Upper lobe of right lung (tissue), 1 donor: ENCODE measurements at regions not wholly inside any gene's neighbourhood (a gene's known extent, or its start where the extent isn't known, plus 50 kb on each side); places are given as distances from the start of the nearest gene placed in this dataset.
"Not testable (repeated sequence)": the region's sequence is repeated elsewhere in the genome, so short reads cannot be mapped to it uniquely, and the experiment has no call there.

Source experiments
- ATAC-seq: fragments of 200-7000 bp; cut with Tn5 transposase; one replicate; pipeline ENCODE4 v1.9.1; 2020; ENCODE audit warnings: mild to moderate bottlenecking, moderate library complexity
- DNase-seq: peaks from one replicate; pipeline ENCODE4 v3.0.0-alpha.2; 2020
- H3K27ac ChIP-seq: fragments of 200-600 bp; one replicate; pipeline ENCODE4 v1.8.0; 2022
- H3K27me3 ChIP-seq: fragments of 200-600 bp; one replicate; pipeline ENCODE4 v1.8.0; 2022; ENCODE audit warnings: mild to moderate bottlenecking
- H3K36me3 ChIP-seq: fragments of 200-600 bp; one replicate; pipeline ENCODE4 v1.8.0; 2022
- H3K4me1 ChIP-seq: fragments of 200-600 bp; one replicate; pipeline ENCODE4 v1.8.0; 2022
- H3K4me3 ChIP-seq: fragments of 200-600 bp; one replicate; pipeline ENCODE4 v1.8.0; 2022; ENCODE audit warnings: mild to moderate bottlenecking
- H3K9me3 ChIP-seq: fragments of 200-600 bp; one replicate; pipeline ENCODE4 v1.8.0; 2022
- CTCF ChIP-seq: fragments of 200-600 bp; IDR thresholded peaks from one replicate; pipeline ENCODE4 v1.8.0; 2022; ENCODE audit warnings: antibody characterized with exemption
- intact Hi-C: fragments of 100-400 bp; cut with DNase I; formaldehyde crosslinking; loops from one replicate; pipeline ENCODE4 v1.11.0; 2022
- donor health status: DM: no; HTN: yes; CAD: no; lungs with severe emphysema.

GRCh38 chr13:30831515-30831914, 74.6 kb upstream of the MEDAG start:
- DNase-seq = no peak
- Histone ChIP-seq H3K27ac (no peak overlapping the region), H3K9me3 (no peaks in the 10 kb centered on the region), H3K36me3 (no peaks in the 10 kb centered on the region), H3K4me1 (no peaks in the 10 kb centered on the region), H3K27me3 (no peaks in the 10 kb centered on the region), H3K4me3 (no peak overlapping the region)
- ATAC-seq = no peak
- no peak for TF ChIP-seq CTCF
- intact Hi-C loops = no loop called here

- intact Hi-C loops = no loop called here
- no peak for DNase-seq
- no peak for ATAC-seq
- Histone ChIP-seq H3K4me1 (no peaks in the 10 kb centered on the region), H3K9me3 (no peaks in the 10 kb centered on the region), H3K36me3 (no peaks in the 10 kb centered on the region), H3K4me3 (no peak overlapping the region), H3K27ac (no peak overlapping the region), H3K27me3 (no peaks in the 10 kb centered on the region)
- TF ChIP-seq CTCF = no peak
Observed at GRCh38 chr13:30832377-30832776, 73.7 kb upstream of the MEDAG start.

GRCh38 chr13:30832845-30833332, 73.2 kb upstream of the MEDAG start:
- Histone ChIP-seq H3K4me3 (no peak overlapping the region), H3K9me3 (no peaks in the 10 kb centered on the region), H3K36me3 (no peaks in the 10 kb centered on the region), H3K27ac (no peak overlapping the region), H3K27me3 (no peaks in the 10 kb centered on the region), H3K4me1 (no peaks in the 10 kb centered on the region)
- no peak for TF ChIP-seq CTCF
- peak; percentile 31 for ATAC-seq
- peak; percentile 79 for DNase-seq
- intact Hi-C loops = no loop called here

GRCh38 chr13:30835442-30835841, 70.6 kb upstream of the MEDAG start:
- Histone ChIP-seq H3K4me3 (no peak overlapping the region), H3K27me3 (no peaks in the 10 kb centered on the region), H3K27ac (no peak overlapping the region), H3K9me3 (no peaks in the 10 kb centered on the region), H3K4me1 (no peaks in the 10 kb centered on the region), H3K36me3 (no peaks in the 10 kb centered on the region)
- DNase-seq (no peak), ATAC-seq (no peak)
- intact Hi-C loops = no loop called here
- TF ChIP-seq CTCF = no peak

- Histone ChIP-seq H3K36me3 (no peaks in the 10 kb centered on the region), H3K4me3 (no peak overlapping the region), H3K27me3 (no peaks in the 10 kb centered on the region), H3K4me1 (no peaks in the 10 kb centered on the region), H3K27ac (no peak overlapping the region), H3K9me3 (no peaks in the 10 kb centered on the region)
- DNase-seq = no peak
- no peak for ATAC-seq
- TF ChIP-seq CTCF = no peak
- intact Hi-C loops = no loop called here
Observed at GRCh38 chr13:30837227-30838159, 68.6 kb upstream of the MEDAG start.

GRCh38 chr13:30839636-30840035, 66.4 kb upstream of the MEDAG start:
- H3K4me1 ChIP-seq, ATAC-seq, H3K4me3 ChIP-seq, H3K27me3 ChIP-seq, H3K9me3 ChIP-seq, DNase-seq, H3K36me3 ChIP-seq, H3K27ac ChIP-seq, intact Hi-C loops: not testable (repeated sequence)
